GM21515 (cell line): ENCODE measurements at regions not wholly inside any gene's neighbourhood (a gene's known extent, or its start where the extent isn't known, plus 50 kb on each side); places are given as distances from the start of the nearest gene placed in this dataset.

ENCODE experiments used
- ATAC-seq: cut with Tn5 transposase; IDR thresholded peaks from one replicate; pipeline ENCODE4 v1.9.1; 2021; ENCODE audit not compliant: unreplicated experiment

DNA sequence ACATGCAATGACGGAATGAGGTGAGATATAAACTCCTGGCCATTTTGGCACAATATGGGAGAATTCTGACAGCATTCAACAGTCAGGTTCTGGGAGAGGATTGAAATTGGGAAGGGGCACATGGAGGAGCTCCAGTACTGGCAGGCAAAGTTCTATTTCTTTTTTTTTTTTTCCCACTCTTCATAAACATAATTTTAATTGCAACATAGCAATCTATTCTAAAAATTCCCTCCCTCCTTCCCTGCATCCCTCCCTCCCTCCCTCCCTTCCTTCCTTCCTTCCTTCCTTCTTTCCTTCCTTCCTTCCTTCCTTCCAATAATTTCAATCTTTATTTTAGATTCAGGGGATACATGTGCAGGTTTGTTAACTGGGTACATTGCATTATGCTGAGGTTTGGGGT lies 93.2 kb downstream of the PTCSC3 start:
- ATAC-seq, result no peak

DNA sequence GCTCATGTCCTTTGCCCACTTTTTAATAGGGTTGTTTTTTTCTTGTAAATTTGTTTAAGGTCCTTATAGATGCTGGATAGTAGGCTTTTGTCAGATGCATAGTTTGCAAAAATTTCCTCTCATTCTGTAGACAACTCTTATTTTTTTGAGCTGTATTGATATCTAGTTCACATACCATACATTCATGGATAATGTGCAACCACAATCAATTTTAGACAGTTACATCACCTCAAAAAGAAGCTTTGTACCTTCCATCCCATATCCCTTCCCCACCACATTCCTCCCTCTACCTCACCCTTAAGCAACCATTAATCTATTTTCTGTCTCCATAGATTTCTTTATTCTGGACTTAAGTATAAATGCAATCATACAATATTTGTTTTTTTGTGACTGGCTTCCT lies 98.4 kb downstream of the PTCSC3 start:
- no peak for ATAC-seq

DNA sequence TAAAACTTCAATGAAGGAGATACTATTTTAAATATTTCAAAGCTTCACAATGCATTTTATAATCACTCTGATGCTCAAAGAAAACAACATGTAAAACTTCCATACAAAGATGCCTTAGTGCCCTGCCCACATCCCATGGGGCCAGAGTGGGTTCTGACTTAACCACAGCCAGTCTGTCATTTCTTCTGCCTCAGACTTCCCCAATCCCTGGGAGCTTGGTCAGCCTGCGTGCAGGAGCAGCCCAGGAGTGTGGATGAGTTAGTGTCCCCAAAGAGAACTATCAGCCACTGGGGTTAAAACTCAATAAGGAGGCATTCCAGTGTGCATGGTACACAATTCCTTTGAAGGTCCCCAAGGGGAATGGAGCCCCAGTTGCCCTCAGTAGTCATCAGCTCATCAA lies 100.3 kb downstream of the PTCSC3 start:
- no peak for ATAC-seq

DNA sequence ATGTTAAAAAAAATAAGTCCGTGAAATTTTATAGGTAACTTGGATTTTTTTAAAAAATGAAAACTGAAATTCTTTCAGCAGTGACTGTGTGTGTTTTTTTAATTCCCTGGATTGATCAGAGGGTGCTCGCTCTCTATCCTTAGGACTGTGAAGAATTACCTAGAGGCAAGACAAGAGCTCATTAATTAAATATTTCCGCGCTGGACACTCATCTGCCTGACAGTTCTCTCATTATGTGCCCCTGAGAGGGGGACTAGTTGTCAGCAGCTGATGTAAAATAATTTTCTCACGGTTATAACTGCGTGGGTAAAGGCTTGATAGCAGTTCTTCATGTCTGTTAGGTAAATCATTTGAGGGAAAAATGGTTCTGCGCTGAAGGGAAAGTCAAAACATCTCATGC lies 101.3 kb downstream of the PTCSC3 start:
- ATAC-seq, result no peak

DNA sequence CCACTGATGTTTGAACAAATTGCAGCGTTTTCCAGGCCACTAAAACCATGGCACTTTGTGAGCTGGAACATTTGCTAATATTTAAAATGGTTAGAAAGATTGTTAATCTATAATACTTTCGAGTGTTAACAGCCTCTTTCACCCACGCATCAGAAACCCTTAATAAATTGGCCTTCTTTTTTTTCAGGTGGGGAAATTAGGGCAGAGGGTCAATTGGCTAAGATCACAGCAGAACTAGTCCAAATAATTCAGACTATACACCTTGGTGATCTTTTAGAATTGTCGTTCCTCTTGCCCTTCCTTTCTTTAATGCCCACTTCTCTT lies 105.8 kb downstream of the PTCSC3 start:
- no peak for ATAC-seq

DNA sequence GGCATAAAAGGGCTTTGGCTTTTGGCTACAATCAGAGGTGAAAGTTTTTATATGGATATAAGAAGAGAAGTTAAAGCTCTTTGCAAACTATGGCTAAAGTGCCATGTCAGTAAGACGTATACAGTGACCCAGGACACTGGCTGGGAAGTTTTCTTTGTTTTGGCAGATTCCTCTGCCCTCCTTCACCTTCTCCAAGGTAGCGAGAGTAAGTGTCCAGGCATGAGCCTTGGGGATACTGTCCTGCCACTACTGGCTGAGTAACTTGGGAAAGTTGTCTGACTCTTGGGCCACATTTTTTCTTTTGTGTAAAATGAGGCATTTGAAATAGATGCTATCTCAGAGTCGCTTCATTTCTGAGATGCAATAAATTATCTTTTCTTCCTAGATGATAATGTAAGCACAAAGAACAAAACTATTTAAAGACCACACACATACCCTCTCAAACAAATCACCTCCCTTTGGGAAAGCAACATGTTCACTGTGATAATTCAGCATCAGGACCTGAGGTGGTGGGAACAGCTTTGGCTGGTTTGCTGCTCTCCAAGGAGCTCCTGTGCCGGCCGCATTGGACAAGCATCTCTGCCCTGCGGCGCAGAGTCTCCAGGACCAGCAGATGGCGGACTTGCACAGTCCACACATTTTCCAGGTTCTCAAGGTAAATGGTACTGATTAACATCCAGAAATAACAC lies 106.3 kb downstream of the PTCSC3 start:
- ATAC-seq, result peak; percentile 59

DNA sequence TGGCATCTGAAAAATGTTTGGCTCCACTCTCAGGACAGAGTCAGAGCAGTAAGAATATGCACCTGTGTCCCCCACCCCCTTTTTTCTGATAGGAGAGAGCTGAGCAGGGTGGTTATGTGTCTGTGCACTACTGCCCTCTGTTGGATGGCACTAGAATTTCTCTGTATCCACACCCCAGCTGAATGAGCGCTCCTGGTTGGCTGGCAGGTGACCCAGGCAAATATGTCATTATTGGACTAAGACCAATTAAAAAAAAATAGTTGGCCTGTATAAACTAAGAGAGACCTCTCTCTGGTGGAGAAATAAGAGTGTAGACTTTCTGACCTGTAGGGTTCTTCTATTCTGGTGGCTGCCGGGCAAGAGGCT lies 107.0 kb downstream of the PTCSC3 start:
- peak; percentile 68 for ATAC-seq

DNA sequence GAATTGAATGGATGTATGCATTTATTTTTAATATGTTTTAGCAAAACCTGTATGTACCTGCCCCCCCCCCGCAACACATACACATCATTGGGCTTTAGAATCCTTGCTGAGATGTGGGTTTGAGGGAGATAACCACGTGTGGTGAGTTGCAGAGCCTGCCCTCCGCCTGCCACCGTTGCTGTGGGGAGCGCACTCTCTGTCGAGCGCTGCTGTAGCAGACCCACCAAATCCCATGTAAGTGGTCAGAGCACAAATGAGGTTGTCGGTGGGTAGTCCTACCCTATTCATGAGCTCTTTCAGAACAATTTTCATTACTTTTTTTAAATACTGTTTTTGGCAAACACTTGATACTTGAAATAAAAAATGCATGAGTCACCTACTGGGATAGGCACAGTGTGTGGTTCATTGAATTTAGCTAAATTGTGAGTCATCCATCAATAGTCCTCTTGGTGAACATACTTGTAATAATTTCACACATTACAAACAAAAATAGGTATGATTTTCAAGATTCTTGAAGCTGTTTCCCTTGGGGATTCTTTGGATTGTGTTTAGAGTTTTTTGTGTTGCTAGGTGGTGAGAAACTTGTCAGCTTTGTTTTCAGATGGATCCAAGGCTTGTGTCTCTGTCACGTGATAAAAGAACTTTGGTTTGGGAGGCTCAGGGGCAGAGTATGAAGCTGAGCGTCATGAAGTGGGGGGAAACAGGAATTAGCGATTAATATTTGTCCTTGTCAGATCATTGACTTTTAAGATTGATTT lies 107.6 kb downstream of the PTCSC3 start:
- no peak for ATAC-seq

DNA sequence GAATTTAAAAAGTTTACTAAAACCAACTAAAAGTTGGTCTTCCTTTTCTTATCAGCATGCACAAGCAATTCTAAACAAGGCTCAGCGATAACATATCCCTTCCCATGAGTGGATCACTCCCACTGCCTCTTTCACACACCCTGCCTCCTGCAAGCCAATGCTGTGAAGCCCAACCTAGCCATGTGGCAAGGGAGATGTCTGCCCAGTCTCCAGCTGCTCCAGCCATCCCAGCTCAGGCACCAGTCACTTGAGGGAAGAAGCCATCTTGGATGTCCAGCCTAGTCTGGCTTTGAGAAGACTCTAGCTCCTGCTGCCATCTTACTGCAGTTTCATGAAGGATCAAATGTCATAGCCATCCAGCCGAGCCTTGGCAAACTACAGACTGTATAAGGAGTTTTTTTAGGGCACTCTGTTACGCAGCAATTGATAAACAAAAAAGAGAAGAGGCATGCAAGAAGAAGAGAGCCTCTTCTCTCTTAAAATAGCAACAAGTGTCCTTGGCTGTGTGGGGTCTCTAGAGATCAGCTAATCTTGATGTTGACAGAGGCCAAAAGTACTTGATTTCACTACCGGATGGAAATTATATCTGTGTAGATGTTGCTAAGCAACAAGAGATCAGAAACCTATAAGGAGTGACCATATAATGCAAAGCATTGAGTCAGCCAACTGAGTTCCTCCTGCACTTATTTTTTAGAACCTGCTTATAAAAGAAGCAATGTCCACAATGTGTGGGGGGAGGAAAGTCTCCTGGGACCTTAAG lies 108.9 kb downstream of the PTCSC3 start:
- no peak for ATAC-seq

DNA sequence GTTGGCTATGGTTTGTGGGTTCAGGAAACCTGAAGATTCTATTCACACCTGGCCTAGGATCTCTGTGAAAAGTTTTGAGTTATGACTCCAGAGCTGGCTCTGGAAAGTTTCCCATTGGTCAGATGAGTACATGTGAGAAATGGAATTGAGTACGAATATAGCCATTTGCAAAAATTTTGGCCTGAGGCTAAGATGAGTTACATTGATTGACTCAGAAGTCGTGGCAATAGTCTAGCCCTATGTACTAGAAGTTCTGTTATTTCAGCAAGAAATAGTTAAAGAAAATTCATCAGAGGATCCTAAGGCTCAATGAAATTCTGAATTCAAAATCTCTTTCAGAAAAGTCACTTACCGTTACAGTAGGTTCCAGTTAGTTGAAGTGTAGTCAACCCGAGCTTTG lies 109.9 kb downstream of the PTCSC3 start:
- ATAC-seq, result no peak

DNA sequence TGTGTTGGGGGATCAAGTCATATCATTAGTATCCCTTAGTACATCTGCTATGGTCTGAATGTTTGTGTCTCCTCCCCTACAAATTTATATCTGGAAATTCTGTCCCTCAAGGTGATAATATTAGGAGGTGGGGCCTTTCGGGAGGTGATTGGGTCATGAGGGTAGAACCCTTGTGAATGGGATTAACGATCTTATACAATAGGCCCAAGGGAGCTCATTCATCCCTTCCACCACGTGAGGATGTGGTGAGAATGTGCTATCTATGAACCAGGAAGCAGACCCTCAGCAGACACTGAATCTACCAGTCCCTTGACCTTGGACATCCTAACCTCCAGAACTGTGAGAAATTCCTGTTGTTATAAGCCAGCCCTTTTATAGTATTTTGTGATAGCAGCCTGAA lies 110.7 kb downstream of the PTCSC3 start:
- ATAC-seq, result no peak

DNA sequence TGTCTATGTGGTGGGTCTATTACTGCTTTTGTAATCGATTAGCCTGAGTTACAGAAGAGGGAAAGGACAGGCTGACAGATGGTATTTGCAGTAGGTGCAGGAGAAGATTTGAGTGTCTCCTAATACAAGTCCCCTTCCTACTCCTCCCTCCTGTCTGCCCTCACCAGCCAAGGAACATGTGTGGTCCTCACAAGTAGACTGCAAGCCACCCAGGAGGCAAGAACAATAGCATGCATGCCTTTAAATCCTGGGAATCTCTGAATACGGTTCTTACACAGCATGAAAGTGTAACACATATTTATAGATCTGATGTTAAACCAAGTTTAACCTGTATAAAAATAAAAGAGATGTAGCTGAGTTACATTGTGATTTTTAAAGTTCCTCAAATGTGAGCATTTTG lies 117.0 kb downstream of the PTCSC3 start:
- ATAC-seq, result no peak

DNA sequence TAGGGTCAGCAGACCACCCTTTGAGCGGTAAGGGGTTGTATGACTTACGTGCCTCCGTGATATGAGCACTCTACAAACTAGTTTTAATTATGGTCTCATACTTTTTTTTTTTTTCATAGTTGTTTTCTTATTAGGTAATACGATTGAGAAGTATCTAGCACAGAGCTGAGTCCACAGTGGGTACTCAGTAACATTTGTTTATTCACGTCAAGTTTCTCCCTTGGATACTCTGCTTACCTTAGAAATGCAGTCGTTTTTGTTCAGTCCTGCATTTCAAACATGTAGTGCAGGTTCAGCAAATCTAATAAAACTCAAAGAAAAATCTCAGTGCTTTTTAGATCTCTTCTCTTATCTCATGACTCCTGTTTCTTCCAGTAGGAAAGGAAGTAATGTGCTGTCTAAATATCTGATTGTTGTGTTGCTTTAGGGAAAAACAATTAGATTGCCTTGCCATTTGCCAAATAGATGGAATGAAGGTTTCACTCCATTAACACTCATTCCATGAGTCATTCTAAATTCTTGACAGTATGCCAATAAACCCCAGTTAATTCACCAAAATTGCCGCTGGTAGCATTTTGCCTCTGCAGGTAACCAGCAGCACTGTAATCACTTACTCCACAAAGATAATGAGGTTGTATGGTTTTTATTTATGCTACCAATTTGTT lies 118.9 kb downstream of the PTCSC3 start:
- no peak for ATAC-seq

DNA sequence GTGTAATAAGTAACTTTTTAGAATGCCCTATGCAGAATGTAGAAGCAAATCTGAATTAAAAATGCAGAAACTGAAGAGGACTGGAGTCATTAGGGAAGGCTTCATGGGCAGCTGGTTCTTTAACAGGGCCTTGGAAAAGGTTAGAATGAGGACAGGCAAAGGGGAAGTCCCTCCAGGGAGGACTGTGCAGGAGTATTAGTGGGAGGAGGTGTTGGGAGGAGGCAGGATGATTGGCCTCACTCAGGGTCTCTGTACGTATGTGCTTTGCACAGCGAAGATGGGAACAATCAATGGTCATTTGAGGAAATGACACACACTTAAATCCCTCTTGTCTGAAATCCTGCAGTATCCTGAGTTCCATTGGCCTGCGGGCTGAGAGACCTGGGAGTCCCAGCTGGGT lies 119.7 kb downstream of the PTCSC3 start:
- ATAC-seq, result no peak

DNA sequence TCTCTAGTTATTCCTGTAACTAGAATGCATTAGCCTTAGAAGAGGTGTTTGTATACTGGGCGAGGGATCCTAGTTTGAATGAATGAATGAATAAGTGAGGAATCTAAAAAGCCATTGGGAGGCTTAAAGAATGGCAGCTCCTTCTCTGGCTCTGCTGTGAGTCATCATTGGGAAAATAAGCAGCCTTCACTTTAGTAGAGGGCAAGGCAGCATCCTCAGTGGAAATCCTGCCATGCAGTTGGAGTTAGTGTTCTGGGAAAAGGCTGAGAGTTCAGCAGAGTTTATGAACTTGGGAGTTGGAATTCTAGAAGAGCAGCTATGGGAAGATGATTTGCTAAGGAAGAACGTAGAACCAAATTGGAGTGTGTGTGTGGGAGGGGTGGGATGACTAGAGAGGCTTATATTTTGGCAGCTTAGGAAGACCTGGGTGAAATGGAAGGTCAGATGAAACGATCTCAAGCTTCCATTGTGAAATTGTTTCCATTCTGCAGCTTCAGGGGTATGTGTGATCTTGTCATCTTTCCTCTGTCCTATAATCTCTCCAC lies 120.8 kb downstream of the PTCSC3 start:
- ATAC-seq, result no peak

DNA sequence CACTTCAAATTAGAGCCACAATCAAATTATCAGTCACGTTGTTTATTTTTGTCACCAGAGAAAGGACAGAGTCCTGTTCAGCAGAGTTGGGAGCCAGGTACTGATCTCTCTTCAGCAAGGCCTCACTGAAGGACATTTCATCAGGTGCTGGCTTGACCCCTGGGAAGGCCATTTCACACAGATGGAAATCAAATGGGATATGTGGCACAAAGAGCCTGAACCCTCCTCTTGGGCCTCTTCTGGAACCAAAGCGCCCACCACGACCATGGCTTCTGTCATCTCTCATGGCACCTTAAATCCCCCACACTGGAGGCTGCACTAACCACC lies 121.5 kb downstream of the PTCSC3 start:
- ATAC-seq, result no peak

DNA sequence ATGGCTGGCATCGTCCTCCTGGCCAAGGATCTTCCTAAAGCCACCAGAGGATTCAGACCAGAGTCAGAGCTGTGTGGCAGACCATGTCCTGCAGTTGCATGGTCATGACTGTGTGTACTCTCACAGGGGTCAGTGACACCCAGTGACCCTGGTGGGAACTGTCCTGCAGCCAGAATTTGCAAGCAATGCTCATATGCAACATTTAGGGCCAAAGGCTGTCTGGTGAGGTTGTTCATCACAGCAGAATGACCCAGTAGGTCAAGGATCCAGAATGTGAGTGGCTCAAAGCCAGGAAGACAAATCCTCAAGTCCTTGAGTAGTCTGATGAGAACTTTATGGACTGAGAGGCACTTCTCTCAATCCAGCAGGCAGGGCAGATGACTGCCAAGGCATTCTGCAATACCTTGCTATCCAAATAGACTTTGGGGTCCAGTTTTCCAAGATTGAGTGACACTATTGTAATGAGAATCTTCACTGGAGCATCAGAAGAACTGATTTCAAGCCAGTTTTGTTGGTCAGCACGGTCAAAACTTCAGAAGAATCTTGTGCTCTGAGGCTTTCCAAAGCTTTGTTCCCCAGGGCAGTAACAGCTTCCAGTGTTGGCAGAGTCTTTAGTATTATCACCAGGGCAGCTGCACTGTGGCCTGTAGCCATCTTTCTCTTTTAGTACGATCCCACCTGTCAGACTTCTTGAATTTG lies 122.0 kb downstream of the PTCSC3 start:
- no peak for ATAC-seq

DNA sequence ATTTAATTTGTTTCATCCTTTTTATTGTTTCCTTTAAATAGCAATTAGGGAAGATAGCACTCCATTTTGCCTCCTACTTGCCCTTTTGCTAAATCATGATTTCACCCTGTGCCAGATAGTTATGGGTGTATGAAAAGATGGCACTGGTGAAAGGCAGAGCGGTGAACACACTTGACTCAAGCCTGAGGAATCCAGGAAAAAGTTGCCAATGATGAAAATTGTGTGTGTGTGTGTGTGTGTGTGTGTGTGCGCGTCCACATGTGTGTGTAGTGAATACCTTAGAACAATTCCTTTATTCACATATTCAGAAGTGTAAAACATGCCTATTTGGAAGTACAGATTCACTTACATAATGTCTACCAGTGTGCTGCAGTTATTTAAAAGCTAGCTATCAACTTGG lies 123.8 kb downstream of the PTCSC3 start:
- ATAC-seq, result no peak

DNA sequence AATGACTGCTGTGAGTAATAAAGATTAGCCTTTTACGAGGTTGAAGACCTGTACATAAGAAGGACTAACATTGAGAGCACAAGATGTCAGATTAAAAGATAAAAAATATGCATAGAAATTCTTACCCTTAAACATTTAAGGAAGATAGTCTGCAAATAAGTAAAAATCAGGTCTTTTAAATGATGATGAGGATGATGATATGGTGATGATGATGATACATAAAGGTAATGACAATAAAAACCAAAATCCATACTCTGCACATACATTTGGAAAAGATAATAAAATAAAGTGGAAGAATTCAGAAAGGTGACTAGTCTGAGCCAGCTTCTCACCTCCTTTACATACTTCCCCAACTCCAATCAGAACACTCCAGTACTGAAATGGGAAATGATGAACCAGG lies 124.5 kb downstream of the PTCSC3 start:
- no peak for ATAC-seq

DNA sequence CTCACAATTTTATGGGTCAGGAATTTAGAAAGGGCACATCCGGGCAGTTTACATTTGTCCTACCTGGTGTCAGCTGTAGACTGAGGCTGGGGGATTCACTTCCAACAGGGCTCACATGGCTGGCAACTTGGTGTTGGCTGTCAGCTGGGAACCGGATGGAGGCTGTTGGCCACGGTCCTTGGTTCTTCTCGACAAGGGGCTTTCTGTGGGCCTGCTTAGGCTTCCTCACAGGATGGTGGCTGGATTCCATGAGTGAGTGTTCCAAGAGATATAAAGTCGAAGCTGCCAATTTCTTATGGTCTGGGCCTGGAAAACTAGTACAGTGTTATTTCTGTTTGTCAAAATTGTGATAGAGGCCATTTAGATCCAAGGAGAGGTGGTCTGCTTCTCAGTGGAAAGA lies 127.9 kb downstream of the PTCSC3 start:
- no peak for ATAC-seq

DNA sequence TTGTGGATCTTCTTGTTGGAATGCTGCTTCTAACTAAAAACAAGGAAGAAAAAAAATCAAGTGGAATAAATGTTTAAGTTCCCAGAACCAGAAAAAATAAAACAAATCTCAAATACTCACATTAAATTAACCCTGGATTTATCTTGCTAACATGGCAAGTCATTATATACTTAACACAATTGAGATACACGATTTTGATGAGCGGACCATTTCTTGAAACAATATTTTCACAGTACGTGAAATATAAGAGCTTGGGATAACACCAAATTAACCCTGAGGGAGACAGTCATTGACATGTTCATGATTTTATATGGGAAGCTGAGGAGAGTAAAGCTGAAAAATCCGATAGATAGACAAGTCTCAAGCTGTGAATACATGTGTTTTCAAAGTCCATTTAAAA lies 128.6 kb downstream of the PTCSC3 start:
- no peak for ATAC-seq
